ENCODE measurements at regions not wholly inside any gene's neighbourhood (a gene's known extent, or its start where the extent isn't known, plus 50 kb on each side); places are given as distances from the start of the nearest gene placed in this dataset.

DNA sequence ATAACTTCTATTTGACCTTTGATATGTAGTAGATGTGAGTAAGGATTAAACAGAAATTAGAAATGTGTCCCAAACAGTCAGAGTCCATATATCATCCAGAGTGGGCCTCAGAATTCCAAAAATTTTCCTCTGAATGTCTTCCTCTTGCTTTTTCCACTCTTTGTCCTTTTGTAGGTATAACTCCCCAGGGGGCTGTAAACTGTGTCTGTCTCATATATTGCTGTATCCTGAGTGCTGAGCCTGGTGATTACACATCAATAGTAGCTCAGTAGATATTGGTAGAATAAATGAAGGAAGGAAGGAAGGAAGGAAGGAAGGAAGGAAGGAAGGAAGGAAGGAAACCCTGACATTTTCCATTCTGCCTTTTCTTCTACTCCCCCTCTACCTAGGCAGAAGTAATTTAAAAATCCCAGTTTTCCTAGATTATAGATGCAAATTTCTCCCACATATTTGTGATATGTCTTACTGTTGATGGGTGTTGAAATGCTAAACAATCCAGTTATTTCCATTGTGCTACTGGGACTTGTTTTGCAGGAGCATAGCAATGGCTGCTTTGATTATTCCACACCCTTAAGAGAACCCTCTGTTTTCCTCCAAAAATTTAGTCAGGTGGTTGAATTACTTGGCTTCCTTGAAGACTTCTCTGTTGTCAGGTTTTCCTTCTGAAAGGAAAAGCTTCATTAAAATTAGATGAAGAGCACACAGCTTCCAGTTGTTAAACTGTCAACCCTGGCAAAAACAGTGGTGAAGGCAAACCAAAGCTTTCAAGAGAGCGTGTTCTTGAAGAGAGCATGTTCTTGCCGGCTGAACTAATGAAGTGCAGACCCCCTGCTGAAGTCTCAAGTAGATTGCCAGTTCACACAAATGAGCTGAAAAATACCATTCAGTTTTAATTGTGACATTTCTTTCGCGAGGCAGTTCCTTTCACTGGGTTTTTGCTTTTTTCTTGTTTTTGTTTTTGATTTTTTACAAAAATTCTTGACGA lies 147.8 kb downstream of the KCNE4 start:
- H3K36me3 ChIP-seq (replicated peaks; ENCODE audit: control insufficient read depth, insufficient read depth, low read length) = no peaks in the 10 kb centered on the region
- no peak overlapping the region for H3K4me3 ChIP-seq (ENCODE audit: insufficient read depth, low read depth, low read length)
- H3K27me3 ChIP-seq (ENCODE audit: control insufficient read depth, insufficient read depth, low read length) = no peaks in the 10 kb centered on the region
- DNase-seq = no peak

DNA sequence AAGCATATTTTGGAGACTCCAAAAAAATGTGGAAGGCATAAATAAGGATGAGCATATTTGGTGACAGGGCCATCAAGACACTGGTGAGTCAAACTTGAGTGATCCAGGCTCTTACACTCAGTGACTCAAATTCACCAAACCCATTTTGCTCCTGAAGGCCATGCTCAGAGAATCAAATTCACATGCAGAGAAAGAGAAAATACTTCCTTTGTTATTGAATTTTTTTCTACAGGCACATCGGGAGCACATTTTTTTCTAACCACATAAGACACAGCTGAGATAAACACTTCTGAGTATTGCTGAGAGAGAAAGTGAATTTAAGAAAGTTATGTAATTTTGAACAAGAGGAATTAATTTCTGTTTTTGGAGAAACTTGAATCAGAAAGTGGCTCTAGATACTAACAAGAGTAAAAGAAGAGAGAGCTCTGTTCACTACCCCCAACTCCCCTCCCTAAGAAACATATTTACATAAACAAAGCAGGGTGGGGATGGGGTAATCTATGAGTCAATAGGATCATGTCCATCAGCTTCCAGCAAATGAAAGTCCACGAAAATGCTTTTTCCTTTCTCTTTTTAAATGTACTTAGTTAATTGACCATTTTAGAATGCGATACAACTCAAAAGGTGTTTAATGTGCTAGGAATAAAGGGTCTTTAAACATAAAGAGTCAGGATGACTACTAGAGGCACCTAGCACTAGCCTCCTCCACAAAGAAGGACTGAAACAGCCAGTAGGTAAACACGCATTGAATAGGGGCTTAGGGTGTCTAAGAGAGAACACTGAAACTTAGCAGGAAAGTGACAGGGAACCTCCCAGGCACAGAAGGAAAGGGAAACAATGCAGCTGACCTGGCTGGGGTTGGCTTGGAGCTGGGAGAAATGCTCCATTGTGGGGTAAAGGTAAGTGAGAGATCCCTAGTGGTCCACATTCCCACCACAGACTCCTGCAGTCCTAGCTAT lies 152.3 kb downstream of the KCNE4 start:
- H3K36me3 ChIP-seq (replicated peaks; ENCODE audit: control insufficient read depth, insufficient read depth, low read length) = no peaks in the 10 kb centered on the region
- no peaks in the 10 kb centered on the region for H3K27me3 ChIP-seq (ENCODE audit: control insufficient read depth, insufficient read depth, low read length)
- H3K4me3 ChIP-seq (ENCODE audit: insufficient read depth, low read depth, low read length) = no peak overlapping the region
- no peak for DNase-seq

DNA sequence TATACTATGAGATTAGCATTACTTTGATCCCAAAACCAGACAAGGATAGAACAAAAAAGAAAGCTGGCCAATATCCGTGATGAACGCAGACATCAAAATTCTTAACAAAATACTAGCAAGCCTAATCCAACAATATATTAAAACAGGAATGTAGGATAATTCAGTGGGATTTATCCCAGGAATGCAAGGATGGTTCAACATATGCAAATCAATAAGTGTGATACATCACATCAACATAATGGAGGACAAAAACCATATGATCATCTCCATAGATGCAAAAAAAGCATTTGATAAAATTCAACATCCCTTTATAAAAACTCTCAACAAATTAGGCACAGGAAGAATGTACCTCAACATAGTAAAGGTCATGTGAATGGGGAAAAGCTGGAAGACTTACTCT lies 158.5 kb downstream of the KCNE4 start:
- no peak overlapping the region for H3K4me3 ChIP-seq (ENCODE audit: insufficient read depth, low read depth, low read length)
- no peaks in the 10 kb centered on the region for H3K27me3 ChIP-seq (ENCODE audit: control insufficient read depth, insufficient read depth, low read length)
- no peak for DNase-seq
- no peaks in the 10 kb centered on the region for H3K36me3 ChIP-seq (replicated peaks; ENCODE audit: control insufficient read depth, insufficient read depth, low read length)

DNA sequence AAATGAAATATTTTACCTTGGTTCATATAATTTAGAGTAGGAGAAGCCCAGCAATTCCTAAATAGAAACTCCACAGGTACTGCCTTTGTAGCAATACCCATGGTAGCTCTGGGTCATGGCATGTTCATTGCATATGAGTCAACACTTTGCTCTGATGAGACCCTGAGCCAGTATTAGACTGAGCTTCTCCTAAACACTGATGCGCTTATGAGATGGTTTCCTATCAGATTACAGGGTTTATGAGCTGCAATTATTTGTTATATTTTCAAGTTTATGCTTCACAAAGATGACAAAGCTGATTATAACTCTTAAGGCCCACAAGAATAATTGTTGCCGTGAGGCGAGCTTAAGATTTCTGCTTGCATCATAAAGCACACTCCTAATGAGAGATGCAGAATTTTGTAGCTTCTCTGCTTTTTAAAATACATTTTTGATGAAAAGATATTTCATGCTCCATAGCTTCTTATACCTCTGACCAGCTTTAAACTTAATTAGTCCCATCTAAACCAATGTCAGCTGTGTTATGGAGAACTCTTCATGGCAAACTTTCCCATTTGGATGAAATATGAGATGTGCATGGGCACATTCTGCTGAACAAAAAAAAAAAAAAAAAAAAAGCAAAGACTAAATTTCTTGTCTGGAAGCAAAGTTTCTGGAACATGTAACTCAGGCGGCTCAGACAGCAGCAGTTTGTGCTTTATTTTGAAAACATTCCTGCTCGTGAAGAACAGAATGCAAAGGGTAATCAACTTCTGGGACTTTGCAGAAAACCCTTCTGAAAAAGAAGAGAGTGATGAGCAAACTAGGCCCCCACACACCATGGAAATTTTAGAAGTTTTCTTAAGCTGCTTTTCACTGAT lies 162.6 kb downstream of the KCNE4 start:
- DNase-seq = no peak
- H3K36me3 ChIP-seq (replicated peaks; ENCODE audit: control insufficient read depth, insufficient read depth, low read length) = no peaks in the 10 kb centered on the region
- no peak overlapping the region for H3K4me3 ChIP-seq (ENCODE audit: insufficient read depth, low read depth, low read length)
- H3K27me3 ChIP-seq (ENCODE audit: control insufficient read depth, insufficient read depth, low read length) = no peaks in the 10 kb centered on the region

DNA sequence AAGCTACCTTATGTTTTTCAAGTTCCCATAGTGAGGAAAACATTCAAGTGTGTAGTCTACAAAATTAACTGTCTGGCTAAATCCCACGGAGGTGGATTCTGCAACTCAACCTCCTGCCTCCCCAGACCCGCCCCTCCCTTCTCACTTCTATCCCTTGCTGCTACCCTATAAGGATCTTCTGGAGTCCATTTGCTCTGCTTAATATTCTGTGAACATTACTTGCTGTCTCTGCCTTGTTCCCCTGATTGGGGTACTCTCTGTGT lies 163.2 kb downstream of the KCNE4 start:
- Histone ChIP-seq H3K36me3 (replicated peaks; ENCODE audit: control insufficient read depth, insufficient read depth, low read length) (no peaks in the 10 kb centered on the region), H3K4me3 (ENCODE audit: insufficient read depth, low read depth, low read length) (no peak overlapping the region), H3K27me3 (ENCODE audit: control insufficient read depth, insufficient read depth, low read length) (no peaks in the 10 kb centered on the region)
- DNase-seq = no peak

DNA sequence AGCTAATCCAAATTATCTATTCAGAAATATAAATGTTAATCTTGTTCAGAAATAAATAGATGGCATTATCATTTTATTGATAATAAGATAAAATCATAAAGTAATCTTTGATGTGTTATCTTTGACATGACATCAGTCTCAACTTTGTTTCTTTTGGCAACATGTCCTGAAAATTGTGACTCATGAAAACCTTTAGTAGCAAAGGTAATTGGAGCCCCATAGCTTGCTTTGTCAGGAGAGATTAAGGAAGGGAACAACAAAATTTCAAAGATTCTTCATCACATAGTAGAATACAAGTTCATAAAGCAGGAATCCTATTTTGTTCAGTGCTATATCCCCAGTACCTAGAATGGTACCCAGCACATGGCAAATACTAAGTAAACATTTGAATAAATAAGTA lies 165.4 kb downstream of the KCNE4 start:
- H3K4me3 ChIP-seq (ENCODE audit: insufficient read depth, low read depth, low read length) = no peak overlapping the region
- no peaks in the 10 kb centered on the region for H3K36me3 ChIP-seq (replicated peaks; ENCODE audit: control insufficient read depth, insufficient read depth, low read length)
- H3K27me3 ChIP-seq (ENCODE audit: control insufficient read depth, insufficient read depth, low read length) = no peaks in the 10 kb centered on the region
- no peak for DNase-seq

DNA sequence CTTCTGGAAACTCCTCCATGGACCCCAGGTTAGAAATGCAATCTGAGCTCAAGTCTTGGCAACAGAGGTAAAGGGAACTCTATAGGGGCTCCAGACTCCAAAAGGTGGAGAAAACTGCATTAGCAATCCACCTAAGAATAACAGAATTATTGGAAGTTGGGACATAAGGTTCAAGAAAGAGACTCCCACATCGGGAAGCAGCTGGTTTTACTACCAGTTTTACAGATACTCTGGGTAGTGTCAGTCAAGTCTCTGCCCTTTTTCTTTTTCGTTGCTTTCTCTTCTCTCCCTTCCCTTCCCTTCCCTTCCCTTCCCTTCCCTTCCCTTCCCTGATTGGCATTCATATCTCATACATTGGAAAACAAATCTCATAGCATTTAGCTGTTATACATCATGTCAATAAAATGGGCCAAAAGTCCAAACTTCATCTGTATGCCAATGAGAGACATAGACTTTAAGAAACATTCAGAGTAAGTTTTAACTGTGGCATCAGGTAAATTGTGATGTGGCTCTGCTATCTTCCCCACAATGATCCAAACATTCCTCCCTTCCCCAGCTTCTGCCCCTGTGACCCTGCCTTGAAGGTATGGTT lies 166.7 kb downstream of the KCNE4 start:
- DNase-seq = no peak
- H3K4me3 ChIP-seq (ENCODE audit: insufficient read depth, low read depth, low read length) = no peak overlapping the region
- no peaks in the 10 kb centered on the region for H3K36me3 ChIP-seq (replicated peaks; ENCODE audit: control insufficient read depth, insufficient read depth, low read length)
- H3K27me3 ChIP-seq (ENCODE audit: control insufficient read depth, insufficient read depth, low read length) = no peaks in the 10 kb centered on the region

DNA sequence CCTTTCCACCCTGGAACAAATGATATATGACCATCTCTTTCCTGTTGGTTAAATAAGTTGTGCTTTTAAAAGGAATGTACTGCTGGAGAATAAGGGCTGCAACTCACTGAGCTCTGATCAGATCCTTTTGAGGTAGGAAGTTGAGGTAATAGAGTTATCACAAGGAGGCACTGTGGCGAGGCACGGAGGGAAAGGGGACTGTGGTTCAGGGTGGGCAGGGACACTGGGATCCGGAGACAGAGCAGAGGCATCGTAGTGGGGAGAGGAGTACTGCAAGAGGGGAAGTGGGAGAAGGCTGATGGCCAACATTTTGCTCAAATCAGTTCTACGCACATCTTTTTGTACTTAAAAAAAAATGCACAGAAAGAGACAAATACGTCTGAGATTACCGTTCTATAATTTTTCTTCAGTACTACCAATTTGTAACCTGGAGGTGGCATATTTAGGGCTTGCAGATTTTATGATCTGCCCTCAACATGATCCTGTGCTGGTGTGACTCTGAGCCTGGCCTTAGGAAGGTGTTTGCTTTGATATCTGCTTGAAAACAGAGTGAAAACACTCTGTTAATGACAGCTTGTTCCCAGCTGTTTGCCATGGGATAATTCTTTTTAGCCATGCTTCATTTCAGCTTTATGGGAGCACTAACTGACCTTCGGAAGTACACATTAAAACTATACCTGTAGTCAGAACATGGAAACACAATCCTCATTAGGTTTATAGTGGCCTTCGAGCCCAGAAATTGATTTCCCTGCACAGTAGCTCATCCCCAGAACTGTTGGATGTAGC lies 168.1 kb downstream of the KCNE4 start:
- no peaks in the 10 kb centered on the region for H3K27me3 ChIP-seq (ENCODE audit: control insufficient read depth, insufficient read depth, low read length)
- H3K4me3 ChIP-seq (ENCODE audit: insufficient read depth, low read depth, low read length) = no peak overlapping the region
- H3K36me3 ChIP-seq (replicated peaks; ENCODE audit: control insufficient read depth, insufficient read depth, low read length) = no peaks in the 10 kb centered on the region
- no peak for DNase-seq

DNA sequence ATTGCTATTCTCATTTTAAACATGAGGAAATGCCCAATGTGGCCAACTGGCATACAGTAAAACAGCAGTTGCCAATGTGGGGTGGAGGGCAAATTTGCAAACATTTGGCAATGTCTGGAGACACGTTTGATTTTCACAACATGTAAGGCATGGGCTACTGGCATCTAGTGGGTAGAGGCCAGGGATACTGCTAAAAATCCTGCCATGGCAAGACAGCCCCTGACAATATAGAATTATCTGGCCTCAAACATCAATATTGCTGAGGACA lies 168.6 kb downstream of the KCNE4 start:
- no peak for DNase-seq

DNA sequence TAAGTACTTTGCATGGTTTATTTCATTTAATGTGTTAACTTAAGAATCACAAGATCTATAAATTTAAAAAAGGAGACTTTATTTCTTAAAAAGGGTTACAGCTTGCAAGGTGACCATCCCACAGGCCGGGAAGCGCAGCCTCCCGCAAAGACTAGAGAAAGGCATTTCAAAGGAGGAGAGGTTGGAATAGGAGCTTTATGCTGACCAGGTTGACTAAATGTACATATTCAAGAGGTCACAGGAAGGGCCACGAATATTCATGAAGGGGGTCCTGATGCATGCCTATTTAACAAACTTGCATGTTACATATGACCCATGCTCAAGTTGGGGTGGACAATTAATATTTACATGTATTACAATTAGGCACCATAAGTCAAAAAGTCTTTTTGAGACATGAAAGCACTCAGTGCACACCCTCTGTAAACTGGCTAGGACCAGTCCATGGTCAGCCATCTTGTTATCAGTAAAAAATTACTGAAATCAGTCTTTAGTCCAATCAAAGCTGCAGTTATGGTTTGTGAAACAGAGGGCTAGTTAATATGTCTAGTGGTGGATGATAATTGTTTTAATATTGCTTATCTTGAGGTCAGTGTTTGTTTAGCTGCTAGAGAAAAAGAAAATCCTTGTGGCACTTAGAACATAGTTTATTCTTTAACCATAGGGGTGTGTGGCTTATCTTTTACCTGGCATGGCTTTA lies 169.3 kb downstream of the KCNE4 start:
- H3K36me3 ChIP-seq (replicated peaks; ENCODE audit: control insufficient read depth, insufficient read depth, low read length) = no peaks in the 10 kb centered on the region
- H3K27me3 ChIP-seq (ENCODE audit: control insufficient read depth, insufficient read depth, low read length) = no peaks in the 10 kb centered on the region
- peak; percentile 5 for DNase-seq
- H3K4me3 ChIP-seq (ENCODE audit: insufficient read depth, low read depth, low read length) = no peak overlapping the region

More for the DNA sequence above, 168.6 kb downstream of the KCNE4 start:
- no peaks in the 10 kb centered on the region for H3K27me3 ChIP-seq (ENCODE audit: control insufficient read depth, insufficient read depth, low read length)
- no peak overlapping the region for H3K4me3 ChIP-seq (ENCODE audit: insufficient read depth, low read depth, low read length)
- no peaks in the 10 kb centered on the region for H3K36me3 ChIP-seq (replicated peaks; ENCODE audit: control insufficient read depth, insufficient read depth, low read length)

DNA sequence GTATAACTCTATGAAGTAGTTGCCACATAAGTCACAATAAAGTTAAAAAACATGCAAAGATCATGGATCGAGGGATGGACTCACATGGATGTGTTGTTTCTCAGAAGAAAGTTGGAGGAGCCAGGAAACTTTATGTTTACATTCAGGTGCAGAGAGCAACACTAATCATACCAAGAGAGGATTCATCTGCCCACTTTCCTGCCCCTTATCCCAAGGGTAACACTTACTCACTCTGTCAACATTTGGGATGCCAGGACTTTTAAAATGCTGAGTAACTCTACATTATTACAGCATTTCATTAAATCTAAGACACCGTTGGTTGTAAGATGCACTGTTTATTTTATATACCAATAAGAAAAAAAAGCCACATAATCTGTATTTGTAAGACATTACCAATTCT lies 170.4 kb downstream of the KCNE4 start:
- H3K4me3 ChIP-seq (ENCODE audit: insufficient read depth, low read depth, low read length) = no peak overlapping the region
- H3K27me3 ChIP-seq (ENCODE audit: control insufficient read depth, insufficient read depth, low read length) = no peaks in the 10 kb centered on the region
- H3K36me3 ChIP-seq (replicated peaks; ENCODE audit: control insufficient read depth, insufficient read depth, low read length) = no peaks in the 10 kb centered on the region
- DNase-seq = no peak

DNA sequence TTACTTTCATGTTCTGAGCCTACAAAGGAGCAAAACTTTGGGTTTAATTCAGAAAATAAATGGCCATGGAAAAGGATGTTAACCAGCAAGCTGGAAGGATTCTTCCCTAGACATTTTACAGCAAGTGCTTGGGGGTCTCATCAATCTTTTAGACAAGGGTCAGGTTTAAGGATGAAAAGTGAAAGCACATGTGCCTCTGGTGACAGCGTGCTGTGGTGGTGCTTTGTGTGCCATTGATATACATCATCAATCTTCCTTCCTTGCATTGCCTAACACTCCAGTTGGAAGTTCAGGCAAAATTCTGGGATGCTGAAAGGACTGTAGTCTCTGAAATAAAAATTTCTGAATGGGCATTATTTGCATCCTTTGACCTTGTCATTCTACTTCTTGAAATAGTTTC lies 171.2 kb downstream of the KCNE4 start:
- DNase-seq = no peak
- no peak overlapping the region for H3K4me3 ChIP-seq (ENCODE audit: insufficient read depth, low read depth, low read length)
- H3K27me3 ChIP-seq (ENCODE audit: control insufficient read depth, insufficient read depth, low read length) = no peaks in the 10 kb centered on the region
- H3K36me3 ChIP-seq (replicated peaks; ENCODE audit: control insufficient read depth, insufficient read depth, low read length) = no peaks in the 10 kb centered on the region

DNA sequence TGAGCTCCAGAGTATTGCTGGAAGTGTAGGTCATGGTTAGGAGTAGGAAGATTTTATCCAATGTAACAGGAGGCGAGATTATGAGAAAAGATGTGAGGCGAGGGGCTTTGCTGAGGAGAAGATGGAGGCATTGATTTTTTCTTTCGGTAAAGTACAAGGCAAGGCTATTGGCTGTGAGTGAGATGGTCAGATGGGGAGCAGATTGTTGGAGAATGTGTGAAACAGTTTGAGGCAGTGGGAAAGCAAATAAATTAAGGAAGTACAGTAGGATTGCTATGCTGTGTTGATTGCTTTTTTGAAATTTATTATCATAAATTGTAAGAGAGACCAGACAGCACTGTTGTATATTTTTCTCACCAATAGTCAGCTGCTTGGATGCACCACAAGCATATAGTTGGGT lies 173.3 kb downstream of the KCNE4 start:
- H3K4me3 ChIP-seq (ENCODE audit: insufficient read depth, low read depth, low read length) = no peak overlapping the region
- no peaks in the 10 kb centered on the region for H3K27me3 ChIP-seq (ENCODE audit: control insufficient read depth, insufficient read depth, low read length)
- DNase-seq = no peak
- no peaks in the 10 kb centered on the region for H3K36me3 ChIP-seq (replicated peaks; ENCODE audit: control insufficient read depth, insufficient read depth, low read length)

All from H7 (cell line).